PFSK-1 (cell line): ENCODE measurements at regions not wholly inside any gene's neighbourhood (a gene's known extent, or its start where the extent isn't known, plus 50 kb on each side); places are given as distances from the start of the nearest gene placed in this dataset.

Source experiments
- POLR2AphosphoS5 ChIP-seq: IDR thresholded peaks from 2 replicates; pipeline ENCODE4 v1.6.1; 2012; ENCODE audit warnings: low read depth, mild to moderate bottlenecking, control low read depth, low read length, moderate library complexity
- TF ChIP-seq, protein P1 (sequence below), 2 experiments: IDR thresholded peaks; 2 replicates each; pipeline versions ENCODE4 v1.6.1 to v1.8.0; 2011 to 2012; ENCODE audit warnings: low read depth in 2 of 2, low read length in 2 of 2, control low read depth in 1 of 2, inconsistent platforms in 1 of 2, mild to moderate bottlenecking in 1 of 2, moderate library complexity in 1 of 2; ENCODE audit not compliant: insufficient read depth in 1 of 2

DNA sequence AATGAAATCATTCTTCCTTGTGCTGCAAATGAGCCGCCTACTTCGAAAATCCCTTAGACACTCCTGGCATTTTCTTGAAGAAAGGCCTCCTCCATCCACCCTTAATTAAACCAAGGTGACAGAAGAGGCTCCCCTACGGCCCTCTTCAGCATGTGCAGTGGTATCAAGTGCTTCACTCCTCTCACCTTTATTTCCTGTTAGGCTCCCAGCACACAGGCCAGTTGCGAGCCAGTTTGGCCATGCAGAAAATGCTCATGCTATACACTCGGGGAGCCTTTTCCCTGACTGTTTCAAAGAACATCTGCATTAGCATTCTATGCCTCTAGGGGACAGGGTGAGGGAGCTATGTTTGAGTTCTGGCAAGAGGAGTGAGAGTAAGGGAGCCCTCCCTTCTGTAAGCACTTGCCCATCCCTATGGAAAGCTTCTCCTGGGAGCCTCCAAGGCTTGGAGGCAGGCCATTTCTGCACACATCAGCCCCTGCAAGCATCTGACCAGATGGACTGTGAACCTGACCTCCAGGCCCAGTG, 291.5 kb downstream of the RPS29 start:
- TF ChIP-seq POLR2AphosphoS5: no peak
- TF ChIP-seq, protein P1, sequence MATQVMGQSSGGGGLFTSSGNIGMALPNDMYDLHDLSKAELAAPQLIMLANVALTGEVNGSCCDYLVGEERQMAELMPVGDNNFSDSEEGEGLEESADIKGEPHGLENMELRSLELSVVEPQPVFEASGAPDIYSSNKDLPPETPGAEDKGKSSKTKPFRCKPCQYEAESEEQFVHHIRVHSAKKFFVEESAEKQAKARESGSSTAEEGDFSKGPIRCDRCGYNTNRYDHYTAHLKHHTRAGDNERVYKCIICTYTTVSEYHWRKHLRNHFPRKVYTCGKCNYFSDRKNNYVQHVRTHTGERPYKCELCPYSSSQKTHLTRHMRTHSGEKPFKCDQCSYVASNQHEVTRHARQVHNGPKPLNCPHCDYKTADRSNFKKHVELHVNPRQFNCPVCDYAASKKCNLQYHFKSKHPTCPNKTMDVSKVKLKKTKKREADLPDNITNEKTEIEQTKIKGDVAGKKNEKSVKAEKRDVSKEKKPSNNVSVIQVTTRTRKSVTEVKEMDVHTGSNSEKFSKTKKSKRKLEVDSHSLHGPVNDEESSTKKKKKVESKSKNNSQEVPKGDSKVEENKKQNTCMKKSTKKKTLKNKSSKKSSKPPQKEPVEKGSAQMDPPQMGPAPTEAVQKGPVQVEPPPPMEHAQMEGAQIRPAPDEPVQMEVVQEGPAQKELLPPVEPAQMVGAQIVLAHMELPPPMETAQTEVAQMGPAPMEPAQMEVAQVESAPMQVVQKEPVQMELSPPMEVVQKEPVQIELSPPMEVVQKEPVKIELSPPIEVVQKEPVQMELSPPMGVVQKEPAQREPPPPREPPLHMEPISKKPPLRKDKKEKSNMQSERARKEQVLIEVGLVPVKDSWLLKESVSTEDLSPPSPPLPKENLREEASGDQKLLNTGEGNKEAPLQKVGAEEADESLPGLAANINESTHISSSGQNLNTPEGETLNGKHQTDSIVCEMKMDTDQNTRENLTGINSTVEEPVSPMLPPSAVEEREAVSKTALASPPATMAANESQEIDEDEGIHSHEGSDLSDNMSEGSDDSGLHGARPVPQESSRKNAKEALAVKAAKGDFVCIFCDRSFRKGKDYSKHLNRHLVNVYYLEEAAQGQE (IDR thresholded peaks at IDR 0.05; ENCODE audit: insufficient read depth in 1 of 2, low read depth in 2 of 2, low read length in 2 of 2): no peak
